ENCODE measurements at regions not wholly inside any gene's neighbourhood (a gene's known extent, or its start where the extent isn't known, plus 50 kb on each side); places are given as distances from the start of the nearest gene placed in this dataset.

- H3K27ac ChIP-seq (ENCODE audit: low read depth, low read length): no peak overlapping the region
- TF ChIP-seq, protein P1, sequence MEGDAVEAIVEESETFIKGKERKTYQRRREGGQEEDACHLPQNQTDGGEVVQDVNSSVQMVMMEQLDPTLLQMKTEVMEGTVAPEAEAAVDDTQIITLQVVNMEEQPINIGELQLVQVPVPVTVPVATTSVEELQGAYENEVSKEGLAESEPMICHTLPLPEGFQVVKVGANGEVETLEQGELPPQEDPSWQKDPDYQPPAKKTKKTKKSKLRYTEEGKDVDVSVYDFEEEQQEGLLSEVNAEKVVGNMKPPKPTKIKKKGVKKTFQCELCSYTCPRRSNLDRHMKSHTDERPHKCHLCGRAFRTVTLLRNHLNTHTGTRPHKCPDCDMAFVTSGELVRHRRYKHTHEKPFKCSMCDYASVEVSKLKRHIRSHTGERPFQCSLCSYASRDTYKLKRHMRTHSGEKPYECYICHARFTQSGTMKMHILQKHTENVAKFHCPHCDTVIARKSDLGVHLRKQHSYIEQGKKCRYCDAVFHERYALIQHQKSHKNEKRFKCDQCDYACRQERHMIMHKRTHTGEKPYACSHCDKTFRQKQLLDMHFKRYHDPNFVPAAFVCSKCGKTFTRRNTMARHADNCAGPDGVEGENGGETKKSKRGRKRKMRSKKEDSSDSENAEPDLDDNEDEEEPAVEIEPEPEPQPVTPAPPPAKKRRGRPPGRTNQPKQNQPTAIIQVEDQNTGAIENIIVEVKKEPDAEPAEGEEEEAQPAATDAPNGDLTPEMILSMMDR (IDR thresholded peaks at IDR 0.05; ENCODE audit: extremely low read depth, low read depth, low read length): no peak
- H4K20me1 ChIP-seq (ENCODE audit: insufficient read depth, low read length): no peaks in the 10 kb centered on the region
- no peaks in the 10 kb centered on the region for H3K4me1 ChIP-seq (ENCODE audit: insufficient read depth, low read length)
- H2AFZ ChIP-seq (ENCODE audit: low read length): no peak overlapping the region
- H3K27me3 ChIP-seq (ENCODE audit: insufficient read depth, low read length): no peaks in the 10 kb centered on the region
- H3K9me3 ChIP-seq (ENCODE audit: low read depth, low read length): no peaks in the 10 kb centered on the region
- H3K4me3 ChIP-seq (ENCODE audit: insufficient read depth, low read length): no peak overlapping the region
- H3K79me2 ChIP-seq (ENCODE audit: insufficient read depth, low read length): no peaks in the 10 kb centered on the region
- no peak for DNase-seq (ENCODE audit: insufficient read length, low spot score, missing footprints)
- H3K36me3 ChIP-seq (ENCODE audit: insufficient read depth, low read length): no peaks in the 10 kb centered on the region
- no peak overlapping the region for H3K4me2 ChIP-seq (ENCODE audit: insufficient read depth, low read length)
These were observed 112.7 kb upstream of the PRL start for GRCh38 chr6:22409486-22409885.

DNA sequence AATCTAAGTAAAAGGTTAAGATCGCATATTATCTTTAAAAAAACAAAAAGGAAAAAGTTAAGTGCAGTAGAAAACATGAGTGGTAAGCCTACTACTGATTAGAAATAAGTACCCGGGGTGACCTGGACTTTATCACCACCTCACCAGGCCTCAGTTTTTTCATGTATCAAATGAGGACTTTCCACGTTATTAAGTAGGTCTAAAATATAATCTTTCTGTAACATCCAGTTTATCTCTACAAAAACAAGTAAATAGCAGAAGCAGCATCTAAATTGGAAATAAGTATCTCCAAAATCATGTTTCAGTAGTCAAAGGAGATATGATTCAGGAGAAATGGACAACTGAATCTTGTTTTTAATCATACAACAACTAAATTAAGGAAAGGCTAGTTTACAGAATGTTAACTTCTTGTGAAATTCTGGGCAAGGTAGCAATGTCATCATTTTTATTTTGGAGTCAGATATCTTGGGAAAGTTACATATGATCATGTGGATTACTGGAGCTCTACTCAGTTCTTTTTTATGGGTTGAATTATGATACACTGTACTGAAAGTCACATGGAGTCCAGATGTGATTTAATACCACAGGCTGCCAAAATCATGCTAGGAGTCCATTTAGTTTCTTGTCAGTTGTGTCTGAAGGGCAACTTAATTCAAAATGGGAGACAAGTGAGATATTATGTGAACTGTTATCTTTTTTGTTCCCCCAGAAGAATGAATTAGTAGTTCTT lies 114.7 kb upstream of the PRL start:
- TF ChIP-seq, protein P1 (IDR thresholded peaks at IDR 0.05; ENCODE audit: extremely low read depth, low read depth, low read length): no peak
- no peaks in the 10 kb centered on the region for H3K27me3 ChIP-seq (ENCODE audit: insufficient read depth, low read length)
- H2AFZ ChIP-seq (ENCODE audit: low read length): peak overlapping the region; percentile 37
- no peaks in the 10 kb centered on the region for H3K4me1 ChIP-seq (ENCODE audit: insufficient read depth, low read length)
- H3K4me2 ChIP-seq (ENCODE audit: insufficient read depth, low read length): no peak overlapping the region
- no peaks in the 10 kb centered on the region for H3K79me2 ChIP-seq (ENCODE audit: insufficient read depth, low read length)
- H3K36me3 ChIP-seq (ENCODE audit: insufficient read depth, low read length): no peaks in the 10 kb centered on the region
- no peak overlapping the region for H3K27ac ChIP-seq (ENCODE audit: low read depth, low read length)
- no peak overlapping the region for H3K4me3 ChIP-seq (ENCODE audit: insufficient read depth, low read length)
- no peaks in the 10 kb centered on the region for H4K20me1 ChIP-seq (ENCODE audit: insufficient read depth, low read length)
- H3K9me3 ChIP-seq (ENCODE audit: low read depth, low read length): no peaks in the 10 kb centered on the region
- DNase-seq (ENCODE audit: insufficient read length, low spot score, missing footprints): no peak

- Histone ChIP-seq H3K9me3 (ENCODE audit: low read depth, low read length) (no peaks in the 10 kb centered on the region), H3K4me3 (ENCODE audit: insufficient read depth, low read length) (no peak overlapping the region), H2AFZ (ENCODE audit: low read length) (peak overlapping the region; percentile 1), H4K20me1 (ENCODE audit: insufficient read depth, low read length) (no peaks in the 10 kb centered on the region), H3K79me2 (ENCODE audit: insufficient read depth, low read length) (no peaks in the 10 kb centered on the region), H3K4me2 (ENCODE audit: insufficient read depth, low read length) (no peak overlapping the region), H3K27ac (ENCODE audit: low read depth, low read length) (no peak overlapping the region), H3K4me1 (ENCODE audit: insufficient read depth, low read length) (no peaks in the 10 kb centered on the region), H3K27me3 (ENCODE audit: insufficient read depth, low read length) (no peaks in the 10 kb centered on the region), H3K36me3 (ENCODE audit: insufficient read depth, low read length) (no peaks in the 10 kb centered on the region)
- TF ChIP-seq, protein P1 (IDR thresholded peaks at IDR 0.05; ENCODE audit: extremely low read depth, low read depth, low read length): no peak
- no peak for DNase-seq (ENCODE audit: insufficient read length, low spot score, missing footprints)
These were observed 116.2 kb upstream of the PRL start for GRCh38 chr6:22412994-22413393.

- Histone ChIP-seq H4K20me1 (ENCODE audit: insufficient read depth, low read length) (no peaks in the 10 kb centered on the region), H3K9me3 (ENCODE audit: low read depth, low read length) (no peaks in the 10 kb centered on the region), H3K27me3 (ENCODE audit: insufficient read depth, low read length) (no peaks in the 10 kb centered on the region), H3K4me1 (ENCODE audit: insufficient read depth, low read length) (no peaks in the 10 kb centered on the region), H3K4me2 (ENCODE audit: insufficient read depth, low read length) (peak overlapping the region; percentile 61), H3K4me3 (ENCODE audit: insufficient read depth, low read length) (peak overlapping the region; percentile 37), H3K79me2 (ENCODE audit: insufficient read depth, low read length) (no peaks in the 10 kb centered on the region), H2AFZ (ENCODE audit: low read length) (peak overlapping the region; percentile 39), H3K27ac (ENCODE audit: low read depth, low read length) (peak overlapping the region; percentile 40), H3K36me3 (ENCODE audit: insufficient read depth, low read length) (no peaks in the 10 kb centered on the region)
- DNase-seq (ENCODE audit: insufficient read length, low spot score, missing footprints): no peak
- TF ChIP-seq, protein P1 (IDR thresholded peaks at IDR 0.05; ENCODE audit: extremely low read depth, low read depth, low read length): peak; percentile 17
These were observed 117.0 kb upstream of the PRL start for GRCh38 chr6:22413681-22414311.

Data from osteoblast (primary cell).